HuH-7 (cell line): ENCODE measurements at regions not wholly inside any gene's neighbourhood (a gene's known extent, or its start where the extent isn't known, plus 50 kb on each side); places are given as distances from the start of the nearest gene placed in this dataset.
"Not testable (repeated sequence)": the region's sequence is repeated elsewhere in the genome, so short reads cannot be mapped to it uniquely, and the experiment has no call there.

Source experiments
- DNase-seq: peaks from one replicate; pipeline ENCODE4 v3.0.0; 2011; ENCODE audit warnings: low spot score

- DNase-seq = no peak
Observed at GRCh38 chr1:163571950-163572349, 250.2 kb downstream of the NUF2 start.

GRCh38 chr1:163574119-163574518, 252.4 kb downstream of the NUF2 start:
- DNase-seq = no peak

GRCh38 chr1:163580926-163581325, 259.2 kb downstream of the NUF2 start:
- no peak for DNase-seq

- no peak for DNase-seq
Observed at GRCh38 chr1:163583661-163584181, 262.0 kb downstream of the NUF2 start.

- DNase-seq = no peak
Observed at GRCh38 chr1:163585796-163586195, 264.0 kb downstream of the NUF2 start.

GRCh38 chr1:163588796-163589195, 267.0 kb downstream of the NUF2 start:
- DNase-seq = no peak

GRCh38 chr1:163589735-163590134, 268.0 kb downstream of the NUF2 start:
- DNase-seq = no peak

- DNase-seq = not testable (repeated sequence)
Observed at GRCh38 chr1:163591131-163591530, 269.4 kb downstream of the NUF2 start.

GRCh38 chr1:163592623-163593022, 270.9 kb downstream of the NUF2 start:
- DNase-seq = not testable (repeated sequence)

GRCh38 chr1:163596106-163596505, 274.4 kb downstream of the NUF2 start:
- DNase-seq = not testable (repeated sequence)

- DNase-seq = no peak
Observed at GRCh38 chr1:163596541-163597258, 274.9 kb downstream of the NUF2 start.

- DNase-seq = no peak
Observed at GRCh38 chr1:163604321-163604720, 282.6 kb downstream of the NUF2 start.

GRCh38 chr1:163604896-163605295, 283.1 kb downstream of the NUF2 start:
- no peak for DNase-seq

- no peak for DNase-seq
Observed at GRCh38 chr1:163608979-163609378, 287.2 kb downstream of the NUF2 start.

- DNase-seq = no peak
Observed at GRCh38 chr1:163609858-163610257, 288.1 kb downstream of the NUF2 start.

- DNase-seq = no peak
Observed at GRCh38 chr1:163610486-163610885, 288.7 kb downstream of the NUF2 start.

- DNase-seq = no peak
Observed at GRCh38 chr1:163614361-163614760, 292.6 kb downstream of the NUF2 start.

- DNase-seq = no peak
Observed at GRCh38 chr1:163628034-163628773, 306.4 kb downstream of the NUF2 start.

- DNase-seq = no peak
Observed at GRCh38 chr1:163632269-163632668, 310.5 kb downstream of the NUF2 start.

GRCh38 chr1:163633366-163633765, 311.6 kb downstream of the NUF2 start:
- DNase-seq = no peak

GRCh38 chr1:163645676-163646075, 323.9 kb downstream of the NUF2 start:
- DNase-seq = not testable (repeated sequence)

- DNase-seq = no peak
Observed at GRCh38 chr1:163650624-163651023, 328.9 kb downstream of the NUF2 start.

- no peak for DNase-seq
Observed at GRCh38 chr1:163652441-163652840, 330.7 kb downstream of the NUF2 start.
